ENCODE measurements at regions not wholly inside any gene's neighbourhood (a gene's known extent, or its start where the extent isn't known, plus 50 kb on each side); places are given as distances from the start of the nearest gene placed in this dataset.
"Not testable (repeated sequence)": the region's sequence is repeated elsewhere in the genome, so short reads cannot be mapped to it uniquely, and the experiment has no call there.

DNA sequence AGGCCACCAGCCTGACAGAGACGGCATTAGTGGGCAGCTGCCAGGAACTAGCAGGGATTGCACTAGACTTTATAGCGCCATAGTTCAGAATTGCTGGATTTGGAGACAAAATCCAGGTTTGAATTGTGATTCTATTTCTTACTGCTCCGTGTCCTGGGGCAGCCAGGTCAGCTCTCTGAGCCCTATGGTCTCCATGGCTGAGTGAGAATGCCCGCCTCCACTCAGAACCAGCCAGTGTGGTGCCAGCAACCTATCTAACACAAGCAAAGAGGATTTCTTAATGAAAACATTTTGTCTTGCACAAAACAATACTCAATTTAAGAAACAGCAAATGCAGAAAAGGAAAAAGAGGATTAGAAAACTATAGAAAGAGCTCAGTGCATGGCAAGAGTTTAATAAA, 225.4 kb downstream of the ANKRD30B start:
- TF ChIP-seq, protein P1, sequence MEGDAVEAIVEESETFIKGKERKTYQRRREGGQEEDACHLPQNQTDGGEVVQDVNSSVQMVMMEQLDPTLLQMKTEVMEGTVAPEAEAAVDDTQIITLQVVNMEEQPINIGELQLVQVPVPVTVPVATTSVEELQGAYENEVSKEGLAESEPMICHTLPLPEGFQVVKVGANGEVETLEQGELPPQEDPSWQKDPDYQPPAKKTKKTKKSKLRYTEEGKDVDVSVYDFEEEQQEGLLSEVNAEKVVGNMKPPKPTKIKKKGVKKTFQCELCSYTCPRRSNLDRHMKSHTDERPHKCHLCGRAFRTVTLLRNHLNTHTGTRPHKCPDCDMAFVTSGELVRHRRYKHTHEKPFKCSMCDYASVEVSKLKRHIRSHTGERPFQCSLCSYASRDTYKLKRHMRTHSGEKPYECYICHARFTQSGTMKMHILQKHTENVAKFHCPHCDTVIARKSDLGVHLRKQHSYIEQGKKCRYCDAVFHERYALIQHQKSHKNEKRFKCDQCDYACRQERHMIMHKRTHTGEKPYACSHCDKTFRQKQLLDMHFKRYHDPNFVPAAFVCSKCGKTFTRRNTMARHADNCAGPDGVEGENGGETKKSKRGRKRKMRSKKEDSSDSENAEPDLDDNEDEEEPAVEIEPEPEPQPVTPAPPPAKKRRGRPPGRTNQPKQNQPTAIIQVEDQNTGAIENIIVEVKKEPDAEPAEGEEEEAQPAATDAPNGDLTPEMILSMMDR (conservative IDR thresholded peaks at IDR 0.05 in 1 of 2, IDR thresholded peaks at IDR 0.05 in 1 of 2; ENCODE audit: low read depth in 1 of 2, low read length in 2 of 2), result not testable (repeated sequence)
- TF ChIP-seq EZH2 (IDR thresholded peaks at IDR 0.05; ENCODE audit: low read length, missing control alignments), result not testable (repeated sequence)

All from fibroblast of lung (primary cell).